ENCODE measurements at regions not wholly inside any gene's neighbourhood (a gene's known extent, or its start where the extent isn't known, plus 50 kb on each side); places are given as distances from the start of the nearest gene placed in this dataset.

DNA sequence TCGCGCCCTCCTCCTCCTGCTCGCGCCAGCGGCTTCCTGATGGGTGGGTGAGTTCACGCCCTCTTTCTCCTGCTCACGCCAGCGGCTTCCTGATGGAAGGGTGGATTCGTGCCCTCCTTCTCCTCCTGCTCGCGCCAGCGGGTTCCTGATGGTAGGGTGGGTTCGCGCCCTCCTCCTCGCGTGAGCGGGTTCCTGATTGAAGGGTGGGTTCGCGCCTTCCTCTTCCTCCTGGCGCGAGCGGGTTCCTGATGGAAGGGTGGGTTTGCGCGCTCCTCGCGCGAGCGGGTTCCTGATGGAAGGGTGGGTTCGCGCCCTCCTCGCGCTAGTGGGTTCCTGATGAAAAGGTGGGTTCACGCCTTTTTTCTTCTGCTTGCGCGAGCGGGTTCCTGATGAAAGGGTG is 62.0 kb upstream of the MGAT5 start:
- H3K27me3 ChIP-seq: no peaks in the 10 kb centered on the region
- no peak for TF ChIP-seq POLR2AphosphoS5 (IDR thresholded peaks at IDR 0.05)
- TF ChIP-seq POLR2A (IDR thresholded peaks at IDR 0.05): no peak
- TF ChIP-seq, protein P1, sequence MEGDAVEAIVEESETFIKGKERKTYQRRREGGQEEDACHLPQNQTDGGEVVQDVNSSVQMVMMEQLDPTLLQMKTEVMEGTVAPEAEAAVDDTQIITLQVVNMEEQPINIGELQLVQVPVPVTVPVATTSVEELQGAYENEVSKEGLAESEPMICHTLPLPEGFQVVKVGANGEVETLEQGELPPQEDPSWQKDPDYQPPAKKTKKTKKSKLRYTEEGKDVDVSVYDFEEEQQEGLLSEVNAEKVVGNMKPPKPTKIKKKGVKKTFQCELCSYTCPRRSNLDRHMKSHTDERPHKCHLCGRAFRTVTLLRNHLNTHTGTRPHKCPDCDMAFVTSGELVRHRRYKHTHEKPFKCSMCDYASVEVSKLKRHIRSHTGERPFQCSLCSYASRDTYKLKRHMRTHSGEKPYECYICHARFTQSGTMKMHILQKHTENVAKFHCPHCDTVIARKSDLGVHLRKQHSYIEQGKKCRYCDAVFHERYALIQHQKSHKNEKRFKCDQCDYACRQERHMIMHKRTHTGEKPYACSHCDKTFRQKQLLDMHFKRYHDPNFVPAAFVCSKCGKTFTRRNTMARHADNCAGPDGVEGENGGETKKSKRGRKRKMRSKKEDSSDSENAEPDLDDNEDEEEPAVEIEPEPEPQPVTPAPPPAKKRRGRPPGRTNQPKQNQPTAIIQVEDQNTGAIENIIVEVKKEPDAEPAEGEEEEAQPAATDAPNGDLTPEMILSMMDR (IDR thresholded peaks at IDR 0.05): no peak
- no peak for TF ChIP-seq EP300 (IDR thresholded peaks at IDR 0.05)
- H3K36me3 ChIP-seq: no peaks in the 10 kb centered on the region
- WGBS, 2 donors (ENCODE audit: low coverage in 1 of 2): 100% methylated on average over 5 to 9 of the region's 36 CpGs
- no peak overlapping the region for H3K27ac ChIP-seq
- H3K9me3 ChIP-seq: no peaks in the 10 kb centered on the region
- H3K4me3 ChIP-seq: no peak overlapping the region
- H3K4me1 ChIP-seq: peaks cover 0 to 21% (median 0%) of the 10 kb centered on the region in 3 donors
- no peak for ATAC-seq

DNA sequence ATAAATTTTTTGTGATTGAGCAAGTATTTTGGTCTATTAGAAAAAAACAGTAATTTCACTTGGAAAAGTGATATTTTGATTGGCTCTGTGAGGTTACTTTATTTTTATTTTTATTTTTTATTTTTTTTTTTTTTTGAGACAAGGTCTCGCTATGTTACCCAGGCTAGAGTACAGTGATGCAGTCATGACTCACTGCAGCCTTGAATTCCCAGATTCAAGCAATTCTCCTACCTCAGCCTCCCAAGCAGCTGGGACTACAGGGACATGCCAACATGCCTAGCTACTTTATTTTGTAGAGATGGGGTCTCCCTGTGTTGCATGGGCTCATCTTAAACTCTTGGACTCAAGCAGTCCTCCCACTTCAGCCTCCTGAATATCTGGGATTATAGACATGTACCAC is 60.9 kb upstream of the MGAT5 start:
- no peak for TF ChIP-seq POLR2A (IDR thresholded peaks at IDR 0.05)
- no peak for TF ChIP-seq POLR2AphosphoS5 (IDR thresholded peaks at IDR 0.05)
- TF ChIP-seq, protein P1 (IDR thresholded peaks at IDR 0.05): no peak
- TF ChIP-seq EP300 (IDR thresholded peaks at IDR 0.05): no peak
- no peak for ATAC-seq
- Histone ChIP-seq H3K27ac (no peak overlapping the region), H3K4me1 (peaks cover 0 to 20% (median 5%) of the 10 kb centered on the region in 3 donors), H3K9me3 (no peaks in the 10 kb centered on the region), H3K27me3 (no peaks in the 10 kb centered on the region), H3K36me3 (no peaks in the 10 kb centered on the region), H3K4me3 (no peak overlapping the region)
- 43% methylated on average over 1 of the region's 1 CpG; no CpG with 5 or more reads in 1 of the 2 donors for WGBS, 2 donors (ENCODE audit: low coverage in 1 of 2)

DNA sequence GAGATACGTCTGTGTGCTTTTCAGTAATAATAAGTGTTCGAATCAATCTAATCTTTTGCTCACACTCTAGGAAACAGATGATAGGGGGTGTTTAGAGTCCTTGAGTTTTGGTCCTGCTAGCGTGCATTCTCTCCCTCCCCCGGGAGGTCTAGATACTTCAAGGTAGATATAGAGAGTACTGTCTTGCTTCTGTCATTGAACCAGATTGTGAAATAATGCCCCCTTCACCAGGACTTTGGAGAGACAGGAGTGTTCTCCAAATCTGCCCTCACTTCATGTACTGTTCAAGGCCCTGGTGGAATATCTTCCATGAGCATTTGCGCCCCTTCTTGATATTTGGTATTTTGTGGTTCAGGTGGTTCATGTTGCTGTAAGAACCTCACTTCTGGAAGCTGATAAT is 59.4 kb upstream of the MGAT5 start:
- Histone ChIP-seq H3K9me3 (no peaks in the 10 kb centered on the region), H3K36me3 (no peaks in the 10 kb centered on the region), H3K4me3 (no peak overlapping the region), H3K4me1 (peaks cover 0 to 34% (median 13%) of the 10 kb centered on the region in 3 donors), H3K27me3 (no peaks in the 10 kb centered on the region), H3K27ac (no peak overlapping the region)
- ATAC-seq: no peak
- TF ChIP-seq POLR2A (IDR thresholded peaks at IDR 0.05): no peak
- no peak for TF ChIP-seq EP300 (IDR thresholded peaks at IDR 0.05)
- TF ChIP-seq POLR2AphosphoS5 (IDR thresholded peaks at IDR 0.05): no peak
- TF ChIP-seq, protein P1 (IDR thresholded peaks at IDR 0.05): no peak
- 88 to 97% methylated on average over 4 to 5 of the region's 5 CpGs for WGBS, 2 donors (ENCODE audit: low coverage in 1 of 2)

DNA sequence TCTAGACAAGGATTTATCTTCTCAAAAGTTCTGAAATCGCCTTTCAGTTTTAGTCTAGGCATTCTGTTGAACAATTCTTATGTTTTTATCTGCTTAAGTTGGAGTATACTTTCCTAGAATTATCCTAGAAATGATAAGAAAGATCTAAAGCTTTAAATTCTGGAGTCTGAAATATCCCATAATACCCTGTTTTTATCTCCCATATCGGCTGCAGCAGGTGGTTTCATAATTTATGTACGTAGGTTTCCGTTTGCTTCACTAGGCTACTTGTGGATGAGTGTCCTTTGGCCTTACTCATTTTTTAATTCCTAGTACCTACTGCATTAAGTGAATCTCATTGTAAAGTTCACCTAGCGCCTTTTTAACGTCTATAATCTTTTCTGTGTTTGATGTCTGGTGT is 58.5 kb upstream of the MGAT5 start:
- no peak for ATAC-seq
- H3K4me1 ChIP-seq: peaks cover 0 to 31% (median 13%) of the 10 kb centered on the region in 3 donors
- H3K9me3 ChIP-seq: no peaks in the 10 kb centered on the region
- no peak overlapping the region for H3K4me3 ChIP-seq
- no peaks in the 10 kb centered on the region for H3K36me3 ChIP-seq
- H3K27ac ChIP-seq: no peak overlapping the region
- no peaks in the 10 kb centered on the region for H3K27me3 ChIP-seq
- 83 to 84% methylated on average over 6 of the region's 6 CpGs for WGBS, 2 donors (ENCODE audit: low coverage in 1 of 2)
- TF ChIP-seq EP300 (IDR thresholded peaks at IDR 0.05) (no peak), POLR2A (IDR thresholded peaks at IDR 0.05) (no peak), POLR2AphosphoS5 (IDR thresholded peaks at IDR 0.05) (no peak)
- TF ChIP-seq, protein P1 (IDR thresholded peaks at IDR 0.05): no peak

DNA sequence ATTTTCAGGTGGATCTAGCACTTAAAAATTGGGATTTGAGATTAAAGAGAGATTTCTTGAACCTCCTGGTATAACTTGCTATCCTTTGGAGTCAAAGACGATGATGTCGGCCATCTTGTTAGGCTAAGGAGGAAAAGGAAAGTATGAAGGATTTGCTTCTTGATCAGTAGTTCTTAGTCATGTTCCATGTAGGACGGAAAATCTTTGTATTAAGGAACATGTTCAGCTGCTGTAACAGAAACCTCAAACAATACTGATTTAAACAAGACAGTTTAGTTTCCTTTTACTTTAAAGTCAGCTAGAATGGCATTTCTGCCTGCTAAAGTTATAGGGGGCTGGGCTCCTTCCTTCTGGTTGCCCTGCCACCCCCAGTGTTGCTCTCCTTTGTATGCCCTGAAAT is 56.4 kb upstream of the MGAT5 start:
- TF ChIP-seq POLR2A (IDR thresholded peaks at IDR 0.05): no peak
- TF ChIP-seq POLR2AphosphoS5 (IDR thresholded peaks at IDR 0.05): no peak
- no peak for TF ChIP-seq EP300 (IDR thresholded peaks at IDR 0.05)
- TF ChIP-seq, protein P1 (IDR thresholded peaks at IDR 0.05): no peak
- Histone ChIP-seq H3K4me1 (peaks cover 0 to 26% (median 13%) of the 10 kb centered on the region in 3 donors), H3K27me3 (no peaks in the 10 kb centered on the region), H3K4me3 (no peak overlapping the region), H3K9me3 (no peaks in the 10 kb centered on the region), H3K27ac (no peak overlapping the region), H3K36me3 (no peaks in the 10 kb centered on the region)
- 69 to 98% methylated on average over 3 of the region's 3 CpGs for WGBS, 2 donors (ENCODE audit: low coverage in 1 of 2)
- no peak for ATAC-seq

All from gastroesophageal sphincter (tissue), 4 donors.